Testis (tissue), 2 donors: ENCODE measurements at regions not wholly inside any gene's neighbourhood (a gene's known extent, or its start where the extent isn't known, plus 50 kb on each side); places are given as distances from the start of the nearest gene placed in this dataset.

Experiments used
- CTCF ChIP-seq, 3 experiments: fragments of 450-650 bp in 2 of 3; fragments of 200-600 bp in 1 of 3; sonication (generic) in 1 of 3; IDR thresholded peaks; one replicate each; pipeline ENCODE4 v1.5.1; 2016 to 2019; ENCODE audit warnings: antibody characterized with exemption in 3 of 3, mild to moderate bottlenecking in 2 of 3, moderate library complexity in 1 of 3
- POLR2A ChIP-seq: fragments of 450-650 bp; IDR thresholded peaks from one replicate; pipeline ENCODE4 v1.6.1; 2017; ENCODE audit warnings: antibody characterized with exemption, mild to moderate bottlenecking, moderate library complexity

- TF ChIP-seq POLR2A (no peak), CTCF (IDR thresholded peaks at IDR 0.05) (no peak)
These were observed 228.4 kb downstream of the FAT3 start for GRCh38 chr11:92453055-92453454.
